WERI-Rb-1 (cell line): ENCODE measurements at regions not wholly inside any gene's neighbourhood (a gene's known extent, or its start where the extent isn't known, plus 50 kb on each side); places are given as distances from the start of the nearest gene placed in this dataset.

Source experiments
- DNase-seq: peaks from one replicate; pipeline ENCODE4 v3.0.0-alpha.2; 2020
- H3K27ac ChIP-seq: fragments of 250-450 bp; sonication (Bioruptor Pico); 2 replicates; pipeline ENCODE4 v1.5.1; 2020; ENCODE audit warnings: mild to moderate bottlenecking, moderate library complexity
- H3K27me3 ChIP-seq: fragments of 250-450 bp; sonication (Bioruptor Pico); 2 replicates; pipeline ENCODE4 v1.5.1; 2021; ENCODE audit warnings: mild to moderate bottlenecking, low read depth, moderate library complexity; ENCODE audit not compliant: insufficient read depth, severe bottlenecking
- H3K36me3 ChIP-seq: fragments of 250-450 bp; sonication (Bioruptor Pico); 2 replicates; pipeline ENCODE4 v1.5.1; 2020; ENCODE audit warnings: mild to moderate bottlenecking, moderate library complexity
- H3K4me3 ChIP-seq: 2 replicates; pipeline ENCODE4 v1.5.1; 2011; ENCODE audit warnings: low read depth, mild to moderate bottlenecking, control low read depth, low read length
- H3K9me3 ChIP-seq: fragments of 250-450 bp; sonication (Bioruptor Pico); 2 replicates; pipeline ENCODE4 v1.5.1; 2021; ENCODE audit warnings: mild to moderate bottlenecking, moderate library complexity; ENCODE audit not compliant: severe bottlenecking
- TF ChIP-seq, protein P1 (sequence below): IDR thresholded peaks from 2 replicates; pipeline ENCODE4 v1.5.1; 2011; ENCODE audit warnings: low read depth, mild to moderate bottlenecking, control low read depth, inconsistent platforms, low read length

DNA sequence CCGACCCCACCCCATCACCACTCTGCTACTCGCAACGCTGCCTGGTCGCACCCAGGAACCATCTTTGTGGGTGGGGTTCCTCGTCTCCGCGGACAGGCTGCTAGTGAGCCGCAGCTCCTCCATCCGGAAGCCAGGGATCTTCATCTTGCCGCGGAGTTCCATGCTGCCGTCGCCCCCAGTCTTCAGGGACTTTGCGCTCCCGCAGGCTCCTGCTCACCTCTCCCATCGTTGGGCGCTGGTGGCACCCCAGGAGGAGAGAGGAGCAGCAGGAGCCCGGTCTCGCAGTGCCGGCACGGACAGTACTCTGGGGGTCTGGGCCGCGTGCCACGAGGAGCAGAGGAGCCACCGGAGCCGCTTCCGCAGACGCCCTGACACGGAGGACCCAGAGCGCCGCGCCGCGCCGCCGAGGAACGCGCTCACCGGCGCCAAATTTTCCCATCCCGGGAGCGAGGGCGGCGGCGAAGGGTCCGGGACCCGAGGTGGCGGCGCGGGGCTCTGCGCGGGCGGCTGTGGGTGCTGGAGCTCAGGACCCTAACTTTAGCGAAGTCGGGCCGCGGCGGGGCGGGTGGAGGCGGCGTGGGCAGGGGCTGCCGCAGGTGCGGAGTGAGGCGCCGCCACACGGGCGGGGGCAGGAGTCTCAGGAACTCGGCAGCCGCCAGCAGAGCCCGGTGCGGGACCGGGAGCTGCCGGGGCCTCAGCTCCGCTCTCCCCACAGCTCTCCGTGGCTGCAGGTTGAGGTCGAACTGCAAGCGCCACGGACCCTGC lies 750.1 kb upstream of the SORCS1 start:
- Histone ChIP-seq H3K27me3 (no peaks in the 10 kb centered on the region), H3K4me3 (peak overlapping the region; percentile 70), H3K36me3 (0 out of 2 replicates have a peak, but pooled peaks cover 3% of the 10 kb centered on the region), H3K9me3 (peaks cover 3% of the 10 kb centered on the region), H3K27ac (peak overlapping the region; percentile 90)
- TF ChIP-seq, protein P1, sequence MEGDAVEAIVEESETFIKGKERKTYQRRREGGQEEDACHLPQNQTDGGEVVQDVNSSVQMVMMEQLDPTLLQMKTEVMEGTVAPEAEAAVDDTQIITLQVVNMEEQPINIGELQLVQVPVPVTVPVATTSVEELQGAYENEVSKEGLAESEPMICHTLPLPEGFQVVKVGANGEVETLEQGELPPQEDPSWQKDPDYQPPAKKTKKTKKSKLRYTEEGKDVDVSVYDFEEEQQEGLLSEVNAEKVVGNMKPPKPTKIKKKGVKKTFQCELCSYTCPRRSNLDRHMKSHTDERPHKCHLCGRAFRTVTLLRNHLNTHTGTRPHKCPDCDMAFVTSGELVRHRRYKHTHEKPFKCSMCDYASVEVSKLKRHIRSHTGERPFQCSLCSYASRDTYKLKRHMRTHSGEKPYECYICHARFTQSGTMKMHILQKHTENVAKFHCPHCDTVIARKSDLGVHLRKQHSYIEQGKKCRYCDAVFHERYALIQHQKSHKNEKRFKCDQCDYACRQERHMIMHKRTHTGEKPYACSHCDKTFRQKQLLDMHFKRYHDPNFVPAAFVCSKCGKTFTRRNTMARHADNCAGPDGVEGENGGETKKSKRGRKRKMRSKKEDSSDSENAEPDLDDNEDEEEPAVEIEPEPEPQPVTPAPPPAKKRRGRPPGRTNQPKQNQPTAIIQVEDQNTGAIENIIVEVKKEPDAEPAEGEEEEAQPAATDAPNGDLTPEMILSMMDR, result 0 out of 2 replicates have a peak, but pooled peaks have one; percentile 9
- DNase-seq, result peak; percentile 68

DNA sequence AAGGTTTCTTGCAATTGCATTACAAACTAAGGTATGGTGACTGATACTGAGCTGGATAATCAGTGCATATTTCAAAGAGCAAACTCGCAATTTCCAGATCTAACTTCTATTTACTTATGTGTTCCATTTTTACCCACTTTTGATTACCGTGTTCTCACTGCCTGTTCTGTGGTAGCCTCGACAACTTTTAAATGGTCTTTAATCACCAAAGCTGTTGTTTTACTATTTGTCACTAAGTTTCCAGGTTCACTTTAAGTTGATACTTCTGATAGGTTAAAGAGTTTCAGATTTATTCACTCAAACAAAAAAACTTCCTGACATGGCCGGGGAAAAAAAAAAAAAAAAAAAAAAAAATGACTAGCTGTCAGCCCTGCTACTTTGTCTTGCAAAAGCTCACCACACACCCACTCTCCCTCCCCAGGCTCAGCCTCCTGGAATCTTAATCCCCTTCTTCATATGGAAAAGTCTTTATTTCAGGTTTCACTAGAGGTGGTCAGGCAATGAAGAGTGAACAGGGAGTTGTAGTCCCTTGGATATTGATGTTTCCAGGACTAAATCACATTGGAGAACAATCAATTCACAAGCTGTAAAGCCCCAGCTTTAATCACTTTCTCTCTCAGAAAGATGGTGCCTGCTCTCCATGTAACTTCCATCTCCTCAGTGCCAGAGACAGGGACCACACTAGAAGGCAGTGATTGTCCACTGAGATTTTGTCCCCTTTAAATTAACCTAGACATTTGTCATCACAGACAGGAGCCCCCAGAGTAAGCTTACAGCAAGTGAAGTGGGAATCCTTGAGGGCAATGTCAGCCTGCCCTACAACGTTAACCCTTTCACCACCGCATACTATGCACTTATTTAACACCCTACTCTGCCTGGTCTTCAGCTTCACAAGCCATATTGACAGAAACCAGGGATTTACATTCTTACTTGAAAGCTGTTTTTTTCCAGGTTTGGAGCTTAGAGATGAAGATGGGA lies 749.1 kb upstream of the SORCS1 start:
- peaks cover 1% of the 10 kb centered on the region for H3K9me3 ChIP-seq
- peak; percentile 40 for DNase-seq
- peak overlapping the region; percentile 90; the same call in 1 of the 2 replicates for H3K27ac ChIP-seq
- H3K27me3 ChIP-seq, result no peaks in the 10 kb centered on the region
- H3K4me3 ChIP-seq, result peak overlapping the region; percentile 70
- 0 out of 2 replicates have a peak, but pooled peaks cover 3% of the 10 kb centered on the region for H3K36me3 ChIP-seq
- TF ChIP-seq, protein P1, result no peak

DNA sequence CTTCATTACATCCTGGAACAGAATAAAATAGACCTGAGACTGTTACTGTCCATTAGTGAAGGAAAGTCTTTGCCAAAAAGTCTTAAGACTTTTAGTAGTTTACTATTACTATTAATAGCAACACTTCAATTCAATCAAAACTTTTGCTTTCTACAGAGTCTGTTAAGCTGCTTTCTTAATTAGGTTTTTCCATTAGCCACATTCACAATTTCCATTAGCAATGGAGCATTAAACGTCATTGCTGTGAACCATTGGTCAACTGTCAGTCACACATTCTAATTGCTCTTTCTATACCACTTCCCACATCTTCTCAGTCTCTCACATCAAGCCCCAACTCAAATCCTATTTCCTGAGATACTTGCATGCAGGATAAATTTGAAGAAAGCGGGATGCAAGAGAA lies 736.6 kb upstream of the SORCS1 start:
- no peaks in the 10 kb centered on the region for H3K36me3 ChIP-seq
- no peak overlapping the region for H3K4me3 ChIP-seq
- no peak for DNase-seq
- TF ChIP-seq, protein P1, result no peak
- no peak overlapping the region for H3K27ac ChIP-seq
- no peaks in the 10 kb centered on the region for H3K27me3 ChIP-seq
- no peaks in the 10 kb centered on the region for H3K9me3 ChIP-seq

DNA sequence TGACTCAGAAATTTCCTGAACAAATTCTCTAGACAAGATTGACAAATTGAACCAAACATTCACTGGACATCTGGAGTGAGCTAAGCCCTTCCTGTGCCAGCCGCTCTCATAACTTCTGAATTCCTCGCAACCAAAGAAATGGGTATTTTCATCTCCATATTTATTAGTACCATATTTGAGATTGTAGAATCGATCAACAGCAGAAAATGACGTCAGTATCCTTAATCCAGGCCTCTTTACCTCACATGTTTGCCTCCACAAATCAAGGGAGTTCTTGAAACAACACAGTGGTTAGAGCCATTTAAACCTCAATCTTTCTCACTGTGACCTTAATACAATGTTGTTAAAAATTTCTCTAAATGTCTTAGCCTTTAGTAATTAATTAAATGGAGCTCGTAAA lies 735.6 kb upstream of the SORCS1 start:
- no peak for DNase-seq
- Histone ChIP-seq H3K27ac (peak overlapping the region; percentile 22), H3K36me3 (no peaks in the 10 kb centered on the region), H3K27me3 (no peaks in the 10 kb centered on the region), H3K9me3 (no peaks in the 10 kb centered on the region), H3K4me3 (no peak overlapping the region)
- TF ChIP-seq, protein P1, result no peak

DNA sequence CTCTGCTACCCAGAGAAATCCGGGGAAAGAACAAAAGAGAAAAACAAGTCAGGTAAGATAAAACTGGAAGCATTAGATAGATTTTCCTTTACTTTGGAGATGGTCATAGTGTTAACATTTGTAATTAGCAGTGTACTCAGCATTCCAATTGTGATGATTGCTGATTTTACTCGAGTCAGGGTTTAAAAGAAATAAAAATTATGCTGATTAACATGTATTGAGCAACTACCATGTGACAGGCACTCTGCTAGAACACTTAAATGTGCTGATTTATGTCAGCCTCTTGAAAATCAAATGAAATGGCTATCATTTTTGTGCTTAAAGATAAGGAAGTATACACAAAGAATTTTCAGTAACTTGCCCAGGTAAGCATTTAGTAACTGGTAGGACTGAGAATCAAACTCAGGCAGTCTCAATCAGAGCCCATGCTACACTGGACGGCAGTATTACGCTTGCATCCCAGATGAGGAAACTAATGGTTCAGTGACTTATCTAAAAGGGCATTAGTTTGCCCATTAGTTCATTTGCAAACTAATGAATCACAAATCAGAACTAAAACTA lies 735.1 kb upstream of the SORCS1 start:
- TF ChIP-seq, protein P1, result no peak

More for the DNA sequence above, 735.1 kb upstream of the SORCS1 start:
- Histone ChIP-seq H3K4me3 (no peak overlapping the region), H3K36me3 (no peaks in the 10 kb centered on the region), H3K9me3 (no peaks in the 10 kb centered on the region), H3K27me3 (no peaks in the 10 kb centered on the region), H3K27ac (peak overlapping the region; percentile 22; the same call in 1 of the 2 replicates)
- no peak for DNase-seq
